Ishikawa (cell line): ENCODE measurements at regions not wholly inside any gene's neighbourhood (a gene's known extent, or its start where the extent isn't known, plus 50 kb on each side); places are given as distances from the start of the nearest gene placed in this dataset.

Experiments used
- CREB1 ChIP-seq: IDR thresholded peaks from 2 replicates; pipeline ENCODE4 v1.6.1; 2012; ENCODE audit warnings: low read depth
- EGR1 ChIP-seq: IDR thresholded peaks from 2 replicates; pipeline ENCODE4 v1.6.1; 2012
- EP300 ChIP-seq: IDR thresholded peaks from 2 replicates; pipeline ENCODE4 v1.6.1; 2012; ENCODE audit warnings: borderline replicate concordance
- FOXM1 ChIP-seq: IDR thresholded peaks from 2 replicates; pipeline ENCODE4 v1.6.1; 2012; ENCODE audit warnings: low read depth, borderline replicate concordance
- MAX ChIP-seq: IDR thresholded peaks from 2 replicates; pipeline ENCODE4 v1.6.1; 2012
- TEAD4 ChIP-seq: IDR thresholded peaks from 2 replicates; pipeline ENCODE4 v1.6.1; 2012
- YY1 ChIP-seq: IDR thresholded peaks from 2 replicates; pipeline ENCODE4 v1.6.1; 2012; ENCODE audit warnings: low read depth

- TF ChIP-seq TEAD4 (no peak), CREB1 (no peak), FOXM1 (no peak), EGR1 (no peak), EP300 (no peak), MAX (no peak), YY1 (no peak)
Measured at GRCh38 chr2:133894429-133894828, 326.2 kb upstream of the NCKAP5 start.
